Transverse colon (tissue), 4 donors: ENCODE measurements at regions not wholly inside any gene's neighbourhood (a gene's known extent, or its start where the extent isn't known, plus 50 kb on each side); places are given as distances from the start of the nearest gene placed in this dataset.

Experiments
- DNase-seq: peaks from one replicate; pipeline ENCODE4 v3.0.0-alpha.2; 2019
- H3K27ac ChIP-seq, 4 donors: fragments of 200-600 bp; sonication (generic); 2 replicates each; pipeline ENCODE4 v1.5.1; 2016 to 2018; ENCODE audit warnings: inconsistent platforms in 4 of 4
- H3K27me3 ChIP-seq: fragments of 200-600 bp; sonication (generic); 2 replicates; pipeline ENCODE4 v1.5.1; 2017; ENCODE audit warnings: inconsistent platforms
- H3K36me3 ChIP-seq, 4 donors: fragments of 200-600 bp; sonication (generic); 2 replicates each; pipeline ENCODE4 v1.5.1; 2017 to 2019; ENCODE audit warnings: inconsistent platforms in 4 of 4
- H3K4me1 ChIP-seq, 4 donors: fragments of 200-600 bp; sonication (generic); 2 replicates each; pipeline ENCODE4 v1.5.1; 2017 to 2020; ENCODE audit warnings: inconsistent platforms in 4 of 4
- H3K4me3 ChIP-seq, 4 donors: fragments of 200-600 bp; sonication (generic); 1 replicate in 1 of 4; 2 replicates in 3 of 4; pipeline versions ENCODE4 v1.5.1 to v1.6.1; 2017 to 2019; ENCODE audit warnings: inconsistent platforms in 4 of 4
- H3K9me3 ChIP-seq, 2 donors: fragments of 200-600 bp; sonication (generic); 2 replicates each; pipeline ENCODE4 v1.5.1; 2017 to 2019; ENCODE audit warnings: inconsistent platforms in 2 of 2
- EP300 ChIP-seq: sonication (generic); formaldehyde crosslinking; IDR thresholded peaks from one replicate; pipeline ENCODE4 v1.6.1; 2017; ENCODE audit warnings: antibody characterized with exemption, low read depth
- POLR2A ChIP-seq: fragments of 450-650 bp; IDR thresholded peaks from one replicate; pipeline ENCODE4 v1.6.1; 2016; ENCODE audit warnings: antibody characterized with exemption, mild to moderate bottlenecking, moderate library complexity
- POLR2AphosphoS5 ChIP-seq, 3 donors: sonication (generic); formaldehyde crosslinking; IDR thresholded peaks; one replicate each; pipeline ENCODE4 v1.6.1; 2016; ENCODE audit warnings: antibody characterized with exemption in 3 of 3
- WGBS, 2 donors: methylation state at CpG; one replicate each; pipeline ENCODE4 v1.1.5; 2018; ENCODE audit warnings: low coverage in 1 of 2; 5-methylcytosine and 5-hydroxymethylcytosine counted together
- in situ Hi-C, 4 donors: fragments of 200-750 bp; cut with MboI; loops; one replicate each; pipeline versions ENCODE4 v1.15.0 to v1.15.1; 2017; ENCODE audit warnings: low sequenced_read_pairs in 3 of 4, low pct_ligation_motif_present in 1 of 4, low pct_unique_long_range_greater_than_20kb in 1 of 4
- intact Hi-C: fragments of 100-400 bp; cut with DNase I; formaldehyde crosslinking; loops from one replicate; pipeline ENCODE4 v1.15.1; 2023; ENCODE audit warnings: low total_unique reads
- TF ChIP-seq, protein P1 (sequence below), 5 experiments: fragments of 200-600 bp in 3 of 5; fragments of 450-650 bp in 2 of 5; sonication (generic) in 3 of 5; IDR thresholded peaks; 1 replicate in 2 of 5; 2 replicates in 3 of 5; pipeline ENCODE4 v1.5.1; 2016 to 2017; ENCODE audit warnings: antibody characterized with exemption in 5 of 5, inconsistent platforms in 3 of 5, mild to moderate bottlenecking in 2 of 5, moderate library complexity in 1 of 5

DNA sequence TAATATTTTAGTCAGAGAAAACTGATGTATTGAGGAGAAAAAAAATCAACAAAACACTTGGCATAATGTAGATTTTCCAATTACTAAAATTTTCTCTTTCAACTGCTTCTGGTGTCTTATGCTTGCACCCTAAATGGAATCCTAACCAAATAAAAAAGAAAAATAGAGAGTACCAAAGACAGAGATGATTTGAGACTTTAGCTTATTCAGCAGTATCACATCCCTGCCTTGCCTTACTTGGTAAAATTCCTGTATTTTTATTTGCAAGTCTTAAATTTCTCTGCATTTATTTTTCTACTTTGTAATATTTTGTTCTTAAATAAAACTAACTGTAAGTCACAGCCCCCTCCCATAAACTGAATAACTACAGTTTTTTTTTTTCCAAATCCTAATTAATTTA is 950.5 kb upstream of the INTU start:
- TF ChIP-seq EP300 (no peak), POLR2A (no peak), POLR2AphosphoS5 (IDR thresholded peaks at IDR 0.05) (no peak)
- TF ChIP-seq, protein P1, sequence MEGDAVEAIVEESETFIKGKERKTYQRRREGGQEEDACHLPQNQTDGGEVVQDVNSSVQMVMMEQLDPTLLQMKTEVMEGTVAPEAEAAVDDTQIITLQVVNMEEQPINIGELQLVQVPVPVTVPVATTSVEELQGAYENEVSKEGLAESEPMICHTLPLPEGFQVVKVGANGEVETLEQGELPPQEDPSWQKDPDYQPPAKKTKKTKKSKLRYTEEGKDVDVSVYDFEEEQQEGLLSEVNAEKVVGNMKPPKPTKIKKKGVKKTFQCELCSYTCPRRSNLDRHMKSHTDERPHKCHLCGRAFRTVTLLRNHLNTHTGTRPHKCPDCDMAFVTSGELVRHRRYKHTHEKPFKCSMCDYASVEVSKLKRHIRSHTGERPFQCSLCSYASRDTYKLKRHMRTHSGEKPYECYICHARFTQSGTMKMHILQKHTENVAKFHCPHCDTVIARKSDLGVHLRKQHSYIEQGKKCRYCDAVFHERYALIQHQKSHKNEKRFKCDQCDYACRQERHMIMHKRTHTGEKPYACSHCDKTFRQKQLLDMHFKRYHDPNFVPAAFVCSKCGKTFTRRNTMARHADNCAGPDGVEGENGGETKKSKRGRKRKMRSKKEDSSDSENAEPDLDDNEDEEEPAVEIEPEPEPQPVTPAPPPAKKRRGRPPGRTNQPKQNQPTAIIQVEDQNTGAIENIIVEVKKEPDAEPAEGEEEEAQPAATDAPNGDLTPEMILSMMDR (IDR thresholded peaks at IDR 0.05), result no peak
- no peaks in the 10 kb centered on the region for H3K36me3 ChIP-seq
- in situ Hi-C loops, result no loop called here

DNA sequence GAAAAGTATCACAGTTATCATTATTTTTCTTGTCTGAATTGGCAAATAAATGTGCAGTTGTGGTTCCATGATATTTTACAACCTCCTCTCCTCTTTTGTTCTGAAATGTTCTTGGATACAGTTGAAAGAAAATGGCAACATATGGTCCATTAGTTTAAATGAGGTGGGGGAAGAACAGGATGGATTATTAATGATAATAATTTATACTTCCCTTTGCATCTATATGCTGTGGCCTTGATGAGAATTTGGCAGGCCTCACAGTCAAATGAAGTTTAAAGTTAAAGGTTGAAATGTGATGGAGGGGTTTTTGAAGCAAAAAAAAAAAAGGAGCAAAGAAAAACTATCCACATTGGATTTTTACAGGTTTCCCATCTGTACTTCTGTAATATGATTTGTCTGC is 946.3 kb upstream of the INTU start:
- no peak overlapping the region for H3K27ac ChIP-seq
- TF ChIP-seq EP300, result no peak
- no peak for TF ChIP-seq POLR2AphosphoS5 (IDR thresholded peaks at IDR 0.05)
- TF ChIP-seq, protein P1 (IDR thresholded peaks at IDR 0.05), result no peak
- TF ChIP-seq POLR2A, result no peak
- in situ Hi-C loops, result no loop called here
- no peak for DNase-seq
- H3K27me3 ChIP-seq, result no peaks in the 10 kb centered on the region
- no peaks in the 10 kb centered on the region for H3K9me3 ChIP-seq
- intact Hi-C loops, result no loop called here
- no peaks in the 10 kb centered on the region for H3K36me3 ChIP-seq
- no peak overlapping the region for H3K4me3 ChIP-seq
- no peaks in the 10 kb centered on the region for H3K4me1 ChIP-seq

More for the DNA sequence above, 950.5 kb upstream of the INTU start:
- H3K27me3 ChIP-seq, result no peaks in the 10 kb centered on the region
- DNase-seq, result no peak
- intact Hi-C loops, result no loop called here
- no peak overlapping the region for H3K4me3 ChIP-seq
- H3K4me1 ChIP-seq, result no peaks in the 10 kb centered on the region
- no peaks in the 10 kb centered on the region for H3K9me3 ChIP-seq
- H3K27ac ChIP-seq, result no peak overlapping the region

DNA sequence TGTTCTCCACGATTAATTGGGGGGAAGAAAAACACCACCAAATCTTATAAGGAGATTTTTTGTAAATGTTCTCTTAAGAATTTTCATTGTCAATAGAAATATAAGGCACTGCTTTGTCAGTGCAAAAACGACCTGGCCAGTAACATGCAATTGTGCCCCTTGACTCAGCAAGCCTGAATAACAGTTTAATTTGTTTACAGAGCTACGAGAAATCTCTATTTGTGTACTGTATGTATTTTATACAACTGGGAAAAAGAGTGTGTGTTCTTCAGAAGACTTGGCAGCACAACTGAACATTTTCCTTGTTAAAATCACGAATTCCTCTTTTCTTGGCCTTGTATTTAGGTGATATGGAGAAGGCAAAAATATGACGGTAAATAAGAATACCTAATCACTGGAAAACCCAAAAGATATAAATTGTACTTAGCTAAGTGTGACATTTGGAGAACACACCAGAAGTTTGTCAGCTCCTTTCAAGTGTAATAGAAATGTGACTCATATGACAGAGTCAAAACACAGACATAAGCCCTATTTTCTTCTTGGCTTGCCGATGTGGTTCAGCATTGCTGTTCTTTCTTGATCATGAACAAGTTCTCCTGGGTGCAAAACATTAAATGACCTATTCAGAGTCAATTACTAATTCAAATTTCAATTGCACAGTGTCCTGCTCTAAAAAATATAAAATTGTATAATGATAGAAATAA is 945.0 kb upstream of the INTU start:
- Histone ChIP-seq H3K9me3 (no peaks in the 10 kb centered on the region), H3K4me3 (no peak overlapping the region)

DNA sequence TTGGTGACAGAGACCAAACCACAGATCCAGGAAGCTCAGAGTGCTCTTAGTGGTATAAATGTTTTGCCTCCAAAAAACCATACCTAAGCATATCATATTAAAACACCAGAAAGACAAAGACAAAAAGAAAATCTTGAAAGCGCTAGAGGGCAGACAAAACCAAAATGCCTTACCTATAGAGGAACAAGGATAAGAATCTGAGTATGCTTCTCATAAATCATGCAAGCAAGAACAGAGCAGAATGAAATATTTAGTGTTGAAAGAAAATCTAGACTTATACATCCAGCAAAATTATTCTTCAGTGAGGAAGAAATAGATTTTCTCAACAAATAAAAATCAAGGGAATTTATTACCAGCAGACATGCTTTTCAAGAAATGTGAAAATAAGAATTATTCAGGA is 941.0 kb upstream of the INTU start:
- TF ChIP-seq, protein P1 (IDR thresholded peaks at IDR 0.05), result no peak
- TF ChIP-seq POLR2AphosphoS5 (IDR thresholded peaks at IDR 0.05), result no peak
- TF ChIP-seq POLR2A, result no peak
- no peak for TF ChIP-seq EP300
- intact Hi-C loops (no loop called here), in situ Hi-C loops (no loop called here)
- DNase-seq, result no peak
- Histone ChIP-seq H3K36me3 (no peaks in the 10 kb centered on the region), H3K4me3 (no peak overlapping the region), H3K4me1 (no peaks in the 10 kb centered on the region), H3K27ac (no peak overlapping the region), H3K27me3 (no peaks in the 10 kb centered on the region), H3K9me3 (no peaks in the 10 kb centered on the region)
- 90 to 91% methylated on average over 1 of the region's 1 CpG for WGBS, 2 donors

More for the DNA sequence above, 945.0 kb upstream of the INTU start:
- Histone ChIP-seq H3K27ac (no peak overlapping the region), H3K4me1 (no peaks in the 10 kb centered on the region), H3K36me3 (no peaks in the 10 kb centered on the region), H3K27me3 (no peaks in the 10 kb centered on the region)
- no peak for TF ChIP-seq EP300
- TF ChIP-seq POLR2AphosphoS5 (IDR thresholded peaks at IDR 0.05), result no peak
- no peak for TF ChIP-seq POLR2A
- TF ChIP-seq, protein P1 (IDR thresholded peaks at IDR 0.05), result no peak
- intact Hi-C loops (no loop called here), in situ Hi-C loops (no loop called here)
- DNase-seq, result no peak
- WGBS, 2 donors, result 38 to 43% methylated on average over 6 of the region's 6 CpGs
